Suprapubic skin (tissue), 3 donors: ENCODE measurements at regions not wholly inside any gene's neighbourhood (a gene's known extent, or its start where the extent isn't known, plus 50 kb on each side); places are given as distances from the start of the nearest gene placed in this dataset.

ENCODE experiments used
- CTCF ChIP-seq, 2 donors: fragments of 200-600 bp in 1 of 2; fragments of 450-650 bp in 1 of 2; sonication (generic) in 1 of 2; IDR thresholded peaks; one replicate each; pipeline ENCODE4 v1.5.1; 2016 to 2019; ENCODE audit warnings: antibody characterized with exemption in 2 of 2, mild to moderate bottlenecking in 1 of 2, moderate library complexity in 1 of 2
- POLR2A ChIP-seq, 2 donors: fragments of 450-650 bp; IDR thresholded peaks; one replicate each; pipeline ENCODE4 v1.6.1; 2017; ENCODE audit warnings: antibody characterized with exemption in 2 of 2, mild to moderate bottlenecking in 2 of 2, moderate library complexity in 2 of 2

- TF ChIP-seq CTCF (IDR thresholded peaks at IDR 0.05) = no peak
- TF ChIP-seq POLR2A (IDR thresholded peaks at IDR 0.05) = no peak
These were observed 649.9 kb downstream of the IRX1 start for GRCh38 chr5:4245511-4245910.
